HG02938 (cell line): ENCODE measurements at regions not wholly inside any gene's neighbourhood (a gene's known extent, or its start where the extent isn't known, plus 50 kb on each side); places are given as distances from the start of the nearest gene placed in this dataset.

ENCODE experiments used
- ATAC-seq: cut with Tn5 transposase; IDR thresholded peaks from one replicate; pipeline ENCODE4 v1.9.1; 2021; ENCODE audit warnings: mild to moderate bottlenecking, moderate library complexity; ENCODE audit not compliant: unreplicated experiment

- no peak for ATAC-seq
Measured at GRCh38 chr6:148225871-148226270, 116.8 kb upstream of the SASH1 start.

GRCh38 chr6:148226284-148226683, 116.4 kb upstream of the SASH1 start:
- ATAC-seq, result no peak

GRCh38 chr6:148231572-148231971, 111.1 kb upstream of the SASH1 start:
- ATAC-seq, result no peak

GRCh38 chr6:148235446-148235845, 107.2 kb upstream of the SASH1 start:
- ATAC-seq, result no peak

GRCh38 chr6:148238713-148239112, 103.9 kb upstream of the SASH1 start:
- no peak for ATAC-seq

GRCh38 chr6:148239215-148239614, 103.4 kb upstream of the SASH1 start:
- ATAC-seq, result no peak

GRCh38 chr6:148239801-148240460, 102.7 kb upstream of the SASH1 start:
- no peak for ATAC-seq

GRCh38 chr6:148240461-148240840, 102.2 kb upstream of the SASH1 start:
- ATAC-seq, result no peak

GRCh38 chr6:148240861-148241477, 101.7 kb upstream of the SASH1 start:
- no peak for ATAC-seq

- no peak for ATAC-seq
Measured at GRCh38 chr6:148242180-148242579, 100.5 kb upstream of the SASH1 start.

- no peak for ATAC-seq
Measured at GRCh38 chr6:148244217-148244935, 98.3 kb upstream of the SASH1 start.

GRCh38 chr6:148247386-148248063, 95.1 kb upstream of the SASH1 start:
- ATAC-seq, result no peak

- ATAC-seq, result no peak
Measured at GRCh38 chr6:148249160-148249559, 93.5 kb upstream of the SASH1 start.

- no peak for ATAC-seq
Measured at GRCh38 chr6:148249679-148250375, 92.8 kb upstream of the SASH1 start.

GRCh38 chr6:148250975-148251685, 91.5 kb upstream of the SASH1 start:
- ATAC-seq, result peak; percentile 51

- ATAC-seq, result no peak
Measured at GRCh38 chr6:148251891-148252290, 90.7 kb upstream of the SASH1 start.

- ATAC-seq, result no peak
Measured at GRCh38 chr6:148257810-148258209, 84.8 kb upstream of the SASH1 start.

GRCh38 chr6:148258868-148259267, 83.8 kb upstream of the SASH1 start:
- ATAC-seq, result no peak

GRCh38 chr6:148261470-148261869, 81.2 kb upstream of the SASH1 start:
- no peak for ATAC-seq

GRCh38 chr6:148263010-148263409, 79.6 kb upstream of the SASH1 start:
- ATAC-seq, result no peak
